ENCODE measurements at regions not wholly inside any gene's neighbourhood (a gene's known extent, or its start where the extent isn't known, plus 50 kb on each side); places are given as distances from the start of the nearest gene placed in this dataset.
"Not testable (repeated sequence)": the region's sequence is repeated elsewhere in the genome, so short reads cannot be mapped to it uniquely, and the experiment has no call there.

DNA sequence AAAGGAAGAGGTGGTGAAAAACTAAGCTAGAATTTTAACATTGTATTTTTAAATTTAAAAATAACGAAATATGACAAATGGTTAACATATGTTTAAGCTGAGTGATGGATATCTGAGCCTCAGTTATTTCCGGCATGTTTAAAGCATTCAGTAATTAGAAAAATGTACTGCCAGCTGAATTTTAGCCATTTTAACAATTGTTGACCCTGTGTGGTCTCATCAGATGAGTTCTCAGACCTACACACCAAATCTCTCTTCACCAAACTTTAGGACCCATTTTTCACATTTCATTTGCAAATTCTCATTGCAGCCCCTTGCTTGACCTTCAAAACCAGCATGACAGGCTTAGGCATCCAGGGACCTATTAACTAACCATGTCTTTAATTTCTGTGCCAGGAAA lies 91.5 kb upstream of the RGPD4 start:
- no peak for DNase-seq

DNA sequence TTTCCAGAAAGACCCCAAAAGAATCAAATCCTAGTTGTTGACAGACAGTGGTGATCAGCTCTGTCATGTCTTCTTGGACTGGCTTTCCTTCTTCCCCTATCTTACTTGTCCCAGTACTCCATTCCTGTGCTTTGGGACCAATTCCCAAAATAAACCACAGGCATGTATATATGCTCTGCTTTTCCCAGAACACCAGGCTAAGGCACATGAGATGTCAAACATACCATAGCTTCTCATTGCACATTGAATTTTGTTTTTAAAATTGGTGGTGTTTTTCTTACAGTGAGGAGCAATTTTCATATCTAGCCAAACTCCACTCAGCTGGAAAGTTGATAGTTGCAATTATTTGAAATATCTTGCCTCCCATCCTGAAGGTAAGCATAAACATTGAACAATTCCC lies 88.9 kb upstream of the RGPD4 start:
- DNase-seq = no peak

DNA sequence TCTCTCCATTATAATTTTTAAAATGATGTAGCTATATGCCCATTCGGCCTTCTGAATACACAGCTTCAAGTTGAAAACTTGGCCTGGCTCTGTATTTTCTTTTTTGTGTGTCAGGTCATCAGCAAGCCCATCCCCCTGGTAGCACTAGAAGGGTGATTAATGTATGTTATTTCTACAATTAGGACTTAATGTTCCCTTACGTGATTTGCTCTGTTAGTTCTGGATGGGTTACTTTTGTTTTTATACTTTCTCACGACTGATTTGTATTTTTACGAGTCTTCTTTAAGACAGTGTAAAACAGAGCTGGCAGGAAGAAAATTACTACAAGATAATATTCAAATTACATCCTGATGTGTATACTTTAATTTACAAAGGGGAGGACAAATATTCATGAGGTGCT lies 88.4 kb upstream of the RGPD4 start:
- no peak for DNase-seq

DNA sequence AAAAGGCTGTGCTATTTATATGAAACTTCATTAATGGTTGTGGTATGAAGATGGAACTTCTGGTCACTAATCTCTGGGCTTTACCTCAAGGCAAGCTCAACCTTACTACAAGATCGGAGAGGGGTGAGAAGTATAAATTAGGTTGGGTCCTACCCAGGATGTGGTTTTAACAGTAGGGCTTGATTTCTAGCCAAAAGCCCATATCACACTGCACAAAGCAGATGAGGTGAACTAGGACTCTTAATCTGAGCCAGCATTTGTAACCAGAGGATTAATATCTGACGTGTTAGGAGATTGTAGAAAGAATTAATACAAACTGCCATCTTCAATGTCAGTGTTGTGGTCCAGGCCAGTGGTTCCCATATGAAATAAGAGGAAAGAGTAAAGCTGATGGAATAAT lies 86.4 kb upstream of the RGPD4 start:
- DNase-seq = no peak

DNA sequence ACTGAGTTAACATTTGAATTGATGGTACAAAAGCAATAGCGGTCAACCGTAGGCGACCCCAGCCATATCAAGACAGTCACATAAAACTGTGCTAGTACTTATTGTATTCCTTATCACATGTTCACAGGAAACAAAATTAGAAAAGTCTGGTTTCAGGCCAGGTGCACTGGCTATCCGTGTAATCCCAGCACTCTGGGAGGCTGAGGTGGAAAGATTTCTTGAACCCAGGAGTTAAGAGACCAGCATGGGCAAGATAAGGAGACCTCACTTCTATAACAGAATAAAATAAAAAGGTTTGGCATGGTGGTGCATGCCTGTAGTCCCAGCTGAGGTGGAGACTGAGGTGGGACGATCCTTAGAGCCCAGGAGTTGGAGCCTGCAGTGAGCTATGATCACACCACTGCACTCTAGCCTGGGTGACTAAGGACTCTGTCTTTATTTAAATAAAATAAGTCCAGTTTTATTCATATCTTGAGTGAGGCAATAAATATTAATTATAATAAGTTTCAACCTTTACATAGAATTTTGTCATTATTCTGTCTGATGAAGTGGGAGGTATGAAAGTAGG lies 84.1 kb upstream of the RGPD4 start:
- DNase-seq = no peak

DNA sequence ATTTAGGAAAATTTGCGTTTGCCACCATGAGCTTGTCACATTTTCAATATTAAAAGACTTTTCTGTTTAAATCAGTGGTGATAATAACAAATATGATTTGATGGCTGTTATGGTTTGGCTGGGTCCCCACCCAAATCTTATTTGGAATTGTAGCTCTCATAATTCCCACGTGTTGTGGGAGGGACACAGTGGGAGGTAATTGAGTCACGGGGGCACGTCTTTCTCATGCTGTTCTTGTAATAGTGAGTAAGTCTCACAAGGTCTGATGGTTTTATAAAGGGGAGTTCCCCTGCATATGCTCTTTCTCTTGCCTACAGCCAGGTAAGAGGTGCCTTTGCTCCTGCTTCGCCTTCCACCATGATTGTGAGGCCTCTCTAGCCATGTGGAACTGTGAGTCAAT lies 83.4 kb upstream of the RGPD4 start:
- no peak for DNase-seq

DNA sequence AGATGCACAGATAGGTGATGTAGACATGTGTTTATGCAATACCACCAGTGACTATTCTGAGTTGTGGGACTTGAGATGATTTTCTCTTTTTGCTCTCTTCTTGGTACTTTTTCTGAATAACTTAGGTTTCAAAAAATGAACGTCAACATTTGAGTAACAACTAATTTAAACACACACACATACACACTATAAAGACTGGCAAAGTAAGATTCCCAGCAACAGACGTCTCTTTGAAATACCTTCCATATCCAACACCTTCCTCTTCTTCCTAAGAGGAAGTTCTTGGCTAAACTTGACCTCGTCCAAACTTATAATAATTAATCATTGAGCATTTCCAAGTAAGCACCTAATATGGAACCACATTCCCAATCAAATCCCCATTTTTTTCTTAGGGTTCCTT lies 81.6 kb upstream of the RGPD4 start:
- DNase-seq = no peak

DNA sequence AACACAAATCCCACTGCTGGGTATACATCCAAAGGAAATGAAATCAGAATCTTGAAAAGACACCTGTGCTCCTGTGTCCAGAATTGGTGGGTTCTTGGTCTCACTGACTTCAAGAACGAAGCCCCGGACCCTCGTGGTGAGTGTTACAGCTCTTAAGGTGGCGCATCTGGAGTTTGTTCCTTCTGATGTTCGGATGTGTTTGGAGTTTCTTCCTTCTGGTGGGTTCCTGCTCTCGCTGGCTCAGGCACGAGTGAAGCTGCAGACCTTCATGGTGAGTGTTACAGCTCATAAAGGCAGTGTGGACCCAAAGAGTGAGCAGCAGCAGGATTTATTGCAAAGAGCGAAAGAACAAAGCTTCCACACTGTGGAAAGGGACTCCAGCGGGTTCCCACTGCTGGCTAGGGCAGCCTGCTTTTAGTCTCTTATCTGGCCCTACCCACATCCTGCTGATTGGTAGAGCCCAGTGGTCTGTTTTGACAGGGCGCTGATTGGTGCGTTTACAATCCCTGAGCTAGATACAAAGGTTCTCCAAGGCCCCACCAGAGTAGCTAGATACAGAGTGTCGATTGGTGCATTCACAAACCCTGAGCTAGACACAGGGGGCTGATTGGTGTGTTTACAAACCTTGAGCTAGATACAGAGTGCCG lies 80.0 kb upstream of the RGPD4 start:
- DNase-seq = not testable (repeated sequence)

DNA sequence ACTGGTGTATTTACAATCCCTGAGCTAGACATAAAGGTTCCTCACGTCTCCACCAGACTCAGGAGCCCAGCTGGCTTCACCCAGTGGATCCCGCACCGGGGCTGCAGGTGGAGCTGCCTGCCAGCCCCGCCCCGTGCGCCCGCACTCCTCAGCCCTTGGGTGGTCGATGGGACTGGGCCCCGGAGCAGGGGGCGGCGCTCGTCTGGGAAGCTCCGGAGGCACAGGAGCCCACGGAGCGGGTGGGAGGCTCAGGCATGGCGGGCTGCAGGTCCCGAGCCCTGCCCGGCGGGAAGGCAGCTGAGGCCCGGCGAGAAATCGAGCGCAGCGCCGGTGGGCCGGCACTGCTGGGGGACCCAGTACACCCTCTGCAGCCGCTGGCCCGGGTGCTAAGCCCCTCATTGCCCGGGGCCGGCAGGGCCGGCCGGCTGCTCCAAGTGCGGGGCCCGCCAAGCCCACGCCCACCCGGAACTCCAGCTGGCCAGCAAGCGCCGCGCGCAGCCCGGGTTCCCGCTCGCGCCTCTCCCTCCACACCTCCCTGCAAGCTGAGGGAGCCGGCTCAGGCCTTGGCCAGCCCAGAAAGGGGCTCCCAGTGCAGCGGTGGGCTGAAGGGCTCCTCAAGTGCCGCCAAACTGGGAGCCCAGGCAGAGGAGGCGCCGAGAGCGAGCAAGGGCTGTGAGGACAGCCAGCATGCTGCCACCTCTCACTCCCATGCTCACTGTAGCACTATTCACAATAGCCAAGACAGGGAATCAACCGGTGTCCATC lies 79.3 kb upstream of the RGPD4 start:
- DNase-seq = not testable (repeated sequence)

DNA sequence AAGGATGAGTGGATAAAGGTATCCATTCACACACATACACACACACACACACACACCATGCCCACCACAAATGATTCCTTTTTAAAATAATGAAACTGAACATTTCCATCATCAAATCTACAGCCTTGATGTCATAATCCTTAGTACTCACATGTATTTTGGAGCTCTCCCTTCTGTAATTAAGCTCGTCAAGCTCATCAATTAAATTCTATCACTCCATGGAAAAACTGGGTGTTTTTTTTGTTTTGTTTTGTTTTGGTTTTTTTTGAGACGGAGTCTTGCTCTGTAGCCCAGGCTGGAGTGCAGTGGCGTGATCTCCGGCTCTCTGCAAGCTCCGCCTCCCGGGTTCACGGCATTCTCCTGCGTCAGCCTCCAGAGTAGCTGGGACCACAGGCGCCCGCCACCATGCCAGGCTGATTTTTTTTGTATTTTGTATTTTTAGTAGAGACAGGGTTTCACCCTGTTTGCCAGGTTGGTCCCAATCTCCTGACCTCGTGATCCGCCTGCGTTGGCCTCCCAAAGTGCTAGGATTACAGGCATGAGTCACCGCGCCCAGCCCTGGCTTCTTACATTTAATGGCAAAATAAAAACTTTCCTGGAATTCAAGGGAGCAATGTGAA lies 78.6 kb upstream of the RGPD4 start:
- DNase-seq = no peak

DNA sequence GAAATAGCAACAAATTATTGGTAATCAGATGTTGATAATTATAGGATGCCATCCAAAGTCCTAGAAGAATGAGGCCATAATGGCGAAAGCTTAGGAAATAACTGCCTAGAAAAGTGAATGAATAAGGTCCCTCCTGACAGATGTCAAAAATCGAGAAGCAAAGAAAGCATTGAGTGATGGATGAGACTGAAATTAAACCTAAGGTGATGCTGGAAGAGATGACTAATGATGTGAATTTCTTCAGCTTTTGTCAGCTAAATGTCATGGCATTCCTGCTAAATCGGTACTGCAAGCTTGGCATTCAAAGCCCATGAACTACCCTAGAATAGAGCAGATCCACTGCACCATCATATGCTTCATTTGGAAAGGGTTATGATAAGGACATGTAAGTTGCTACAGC lies 74.8 kb upstream of the RGPD4 start:
- DNase-seq = no peak

DNA sequence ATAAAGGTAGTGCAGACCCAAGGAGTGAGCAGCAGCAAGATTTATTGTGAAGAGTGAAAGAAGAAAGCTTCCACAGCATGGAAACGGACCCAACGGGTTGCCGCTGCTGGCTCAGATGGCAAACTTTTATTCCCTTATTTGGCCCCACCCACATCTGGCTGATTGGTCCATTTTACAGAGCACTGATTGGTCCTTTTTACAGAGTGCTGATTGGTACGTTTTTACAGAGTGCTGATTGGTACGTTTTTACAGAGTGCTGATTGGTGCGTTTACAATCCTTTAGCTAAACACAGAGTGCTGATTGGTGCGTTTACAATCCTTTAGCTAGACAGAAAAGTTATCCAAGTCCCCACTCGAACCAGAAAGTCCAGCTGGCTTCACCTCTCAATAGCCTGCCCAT lies 72.9 kb upstream of the RGPD4 start:
- not testable (repeated sequence) for DNase-seq

DNA sequence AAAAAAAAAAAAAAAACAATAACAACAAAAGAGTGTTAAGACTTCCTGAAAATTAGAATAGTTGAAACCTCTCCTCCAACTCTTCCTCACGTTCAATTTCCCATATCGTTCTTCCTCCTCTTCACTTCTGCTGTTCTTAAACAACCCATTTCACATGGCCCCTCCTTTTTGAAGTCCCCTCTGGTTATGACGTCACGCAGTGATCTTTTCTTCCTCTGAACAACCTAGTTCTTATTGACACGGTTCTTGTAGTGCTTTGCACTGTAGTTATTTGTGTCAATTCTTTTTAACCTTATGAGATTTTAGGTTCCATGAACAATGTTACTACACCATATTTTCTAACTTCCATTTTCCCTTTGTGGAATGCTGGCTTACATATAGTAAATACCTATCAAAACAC lies 69.5 kb upstream of the RGPD4 start:
- no peak for DNase-seq

DNA sequence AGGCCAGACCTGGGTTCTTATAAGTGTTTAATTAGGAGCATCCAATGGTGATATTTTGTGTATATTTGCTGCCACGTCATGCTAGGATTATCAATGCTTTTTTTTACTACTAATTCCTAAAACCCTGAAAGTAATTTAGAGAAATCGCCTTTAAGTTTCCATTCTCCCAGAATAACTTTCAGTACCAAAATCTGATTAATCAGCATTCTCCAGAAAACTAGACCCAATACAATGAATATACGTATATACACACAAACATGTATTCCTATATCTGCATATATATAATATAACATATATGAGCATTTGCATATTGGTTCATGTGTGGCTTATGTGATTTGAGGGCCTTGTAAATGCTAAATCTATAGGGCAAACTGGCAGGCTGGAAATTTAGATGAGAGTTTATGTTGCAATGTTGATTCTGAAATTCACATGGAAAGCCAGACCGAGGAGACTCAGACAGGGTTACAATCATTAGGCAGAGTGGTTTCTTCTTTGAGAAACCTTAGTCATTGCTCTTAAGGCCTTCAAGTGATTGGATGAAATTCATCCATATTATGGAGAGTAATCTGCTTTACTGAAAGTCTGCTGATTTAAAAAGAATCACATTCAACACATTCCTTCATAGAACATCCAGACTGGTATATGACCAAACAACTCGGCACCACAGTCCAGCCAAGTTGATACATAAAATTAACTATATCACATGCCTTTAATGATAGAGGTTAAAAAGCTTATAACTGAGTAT lies 65.9 kb upstream of the RGPD4 start:
- DNase-seq = no peak

DNA sequence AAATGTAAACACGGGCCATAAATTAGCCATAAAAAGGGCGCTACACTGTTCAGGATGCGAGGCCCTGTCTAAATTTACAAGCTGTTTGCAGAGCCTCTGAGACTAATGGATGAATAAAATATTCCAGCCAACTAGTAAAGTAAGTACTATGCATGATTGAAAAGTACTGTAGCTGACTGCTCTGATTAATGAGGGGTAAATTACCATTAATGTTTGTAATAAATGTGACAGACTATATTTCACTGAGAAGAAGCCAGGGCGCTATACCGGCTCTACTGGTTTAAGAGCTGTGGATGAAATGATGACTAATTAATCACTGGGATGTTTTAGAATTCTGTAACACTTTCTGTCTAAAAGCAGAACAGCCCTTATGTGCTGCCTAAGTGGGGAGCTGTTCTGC lies 54.3 kb upstream of the RGPD4 start:
- no peak for DNase-seq

DNA sequence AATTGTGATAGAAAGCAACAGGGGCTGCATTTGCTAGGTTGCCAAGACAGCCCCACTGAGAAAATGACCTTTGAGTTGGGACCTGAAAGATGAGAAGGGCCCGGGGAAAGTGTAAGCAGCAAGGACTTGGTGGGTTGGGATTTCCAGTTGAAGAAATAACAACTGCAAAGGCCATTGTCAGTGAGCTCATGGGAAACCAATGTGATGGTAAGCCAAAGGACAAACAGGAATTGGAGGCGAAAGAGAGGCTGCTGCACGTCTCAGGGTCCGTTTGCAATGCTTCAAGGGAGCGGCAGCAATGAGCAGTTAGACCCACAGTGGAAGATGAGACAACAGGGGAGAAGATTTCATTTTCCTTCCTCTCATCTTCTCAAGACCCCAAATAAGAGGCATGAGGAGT lies 51.5 kb upstream of the RGPD4 start:
- no peak for DNase-seq

DNA sequence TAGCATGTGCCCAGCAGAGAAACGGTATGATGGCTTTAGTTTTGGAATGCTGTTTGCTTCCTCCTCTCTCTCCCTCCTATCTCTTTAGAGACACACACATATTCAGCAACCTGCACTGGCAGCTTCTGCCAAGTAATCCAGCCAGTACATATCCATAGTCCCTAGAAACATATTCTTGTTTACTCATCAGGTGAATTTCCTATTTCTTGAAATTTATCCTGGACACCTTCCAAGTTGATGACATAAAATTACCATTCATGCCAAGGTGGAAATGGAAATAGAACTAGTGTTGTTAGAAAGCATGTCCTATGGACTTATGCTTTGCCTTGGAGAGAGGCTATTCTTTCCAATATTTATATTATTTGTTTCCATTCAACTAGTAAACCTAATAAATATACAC lies 50.9 kb upstream of the RGPD4 start:
- no peak for DNase-seq

DNA sequence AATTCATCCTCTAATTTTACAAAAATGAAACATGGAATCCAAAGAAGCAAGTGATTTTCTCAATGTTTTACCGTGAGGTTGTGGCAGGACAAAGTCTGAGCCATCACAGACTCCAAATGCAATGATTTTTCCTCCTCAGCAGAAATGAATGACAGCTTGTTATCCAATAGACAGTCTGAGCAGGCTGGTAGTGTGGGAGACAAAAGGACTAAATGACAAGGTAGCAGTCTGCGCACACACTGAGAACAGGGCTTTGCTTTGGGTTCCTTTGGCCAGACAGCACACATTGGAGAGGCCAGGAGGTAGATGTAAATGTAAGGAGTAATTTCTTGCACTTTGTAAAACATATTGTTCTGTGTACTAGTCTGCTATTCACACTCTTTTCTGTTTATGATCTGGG lies 50.3 kb upstream of the RGPD4 start:
- no peak for DNase-seq

All from right forelimb (tissue), 1 donor.